ENCODE measurements at regions not wholly inside any gene's neighbourhood (a gene's known extent, or its start where the extent isn't known, plus 50 kb on each side); places are given as distances from the start of the nearest gene placed in this dataset.

DNA sequence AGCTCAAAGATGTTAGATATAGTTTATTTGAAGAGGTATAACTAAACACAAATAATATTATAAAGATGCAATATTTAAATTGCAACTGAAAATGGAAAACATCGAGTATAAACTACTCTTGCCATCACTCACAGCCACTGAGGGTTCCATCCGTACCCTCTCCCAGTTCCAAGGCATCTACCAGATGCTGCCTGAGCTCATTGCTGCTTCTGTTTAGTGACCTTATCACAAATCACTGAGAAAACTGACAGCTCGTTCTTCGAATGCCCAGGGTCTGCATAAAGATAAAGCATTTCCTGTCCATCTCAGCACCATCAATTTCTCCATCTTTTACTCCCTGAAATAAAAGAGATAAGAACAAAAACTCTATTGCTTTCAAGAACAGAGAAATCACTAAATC lies 391.7 kb upstream of the NWD2 start:
- TF ChIP-seq, protein P1, sequence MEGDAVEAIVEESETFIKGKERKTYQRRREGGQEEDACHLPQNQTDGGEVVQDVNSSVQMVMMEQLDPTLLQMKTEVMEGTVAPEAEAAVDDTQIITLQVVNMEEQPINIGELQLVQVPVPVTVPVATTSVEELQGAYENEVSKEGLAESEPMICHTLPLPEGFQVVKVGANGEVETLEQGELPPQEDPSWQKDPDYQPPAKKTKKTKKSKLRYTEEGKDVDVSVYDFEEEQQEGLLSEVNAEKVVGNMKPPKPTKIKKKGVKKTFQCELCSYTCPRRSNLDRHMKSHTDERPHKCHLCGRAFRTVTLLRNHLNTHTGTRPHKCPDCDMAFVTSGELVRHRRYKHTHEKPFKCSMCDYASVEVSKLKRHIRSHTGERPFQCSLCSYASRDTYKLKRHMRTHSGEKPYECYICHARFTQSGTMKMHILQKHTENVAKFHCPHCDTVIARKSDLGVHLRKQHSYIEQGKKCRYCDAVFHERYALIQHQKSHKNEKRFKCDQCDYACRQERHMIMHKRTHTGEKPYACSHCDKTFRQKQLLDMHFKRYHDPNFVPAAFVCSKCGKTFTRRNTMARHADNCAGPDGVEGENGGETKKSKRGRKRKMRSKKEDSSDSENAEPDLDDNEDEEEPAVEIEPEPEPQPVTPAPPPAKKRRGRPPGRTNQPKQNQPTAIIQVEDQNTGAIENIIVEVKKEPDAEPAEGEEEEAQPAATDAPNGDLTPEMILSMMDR (IDR thresholded peaks at IDR 0.05), result no peak
- TF ChIP-seq POLR2A (IDR thresholded peaks at IDR 0.05) (no peak), POLR2AphosphoS5 (IDR thresholded peaks at IDR 0.05; ENCODE audit: insufficient read depth in 1 of 2, low read depth in 1 of 2) (no peak)
